ENCODE measurements at regions not wholly inside any gene's neighbourhood (a gene's known extent, or its start where the extent isn't known, plus 50 kb on each side); places are given as distances from the start of the nearest gene placed in this dataset.

GRCh38 chr12:105915997-105916759 is 222.6 kb downstream of the NUAK1 start:
- Mint-ChIP-seq H3K27ac (no peak overlapping the region), H3K4me1 (no peaks in the 10 kb centered on the region), H3K36me3 (no peaks in the 10 kb centered on the region), H3K27me3 (peaks cover 8 to 9% of the 10 kb centered on the region in 2 donors), H3K4me3 (no peak overlapping the region), H3K9me3 (peaks cover 8 to 11% of the 10 kb centered on the region in 2 donors)
- DNase-seq = no peak
- ATAC-seq (replicated peaks) = no peak

DNA sequence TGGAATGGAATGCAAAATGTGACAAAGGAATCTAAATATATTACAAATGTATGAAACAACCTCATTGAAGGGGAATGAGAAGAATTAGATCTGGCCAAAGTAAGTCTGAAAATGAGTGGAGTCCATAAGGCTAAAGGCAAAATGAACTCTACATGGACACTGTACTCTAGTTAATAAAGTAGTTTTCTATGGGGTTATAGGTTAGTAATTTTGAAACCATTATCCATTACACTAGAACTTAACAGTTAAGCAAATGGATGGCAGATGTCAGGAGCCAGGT is 222.1 kb downstream of the NUAK1 start:
- no peaks in the 10 kb centered on the region for H3K4me1 Mint-ChIP-seq
- no peak overlapping the region for H3K27ac Mint-ChIP-seq
- no peaks in the 10 kb centered on the region for H3K36me3 Mint-ChIP-seq
- no peak overlapping the region for H3K4me3 Mint-ChIP-seq
- no peak for ATAC-seq (replicated peaks)
- peaks cover 8 to 10% of the 10 kb centered on the region in 2 donors for H3K9me3 Mint-ChIP-seq
- DNase-seq = no peak
- H3K27me3 Mint-ChIP-seq = peaks cover 8 to 9% of the 10 kb centered on the region in 2 donors

GRCh38 chr12:105920161-105920684 is 218.5 kb downstream of the NUAK1 start:
- Mint-ChIP-seq H3K36me3 (no peaks in the 10 kb centered on the region), H3K9me3 (peaks cover 3 to 4% of the 10 kb centered on the region in 2 donors), H3K27me3 (peaks cover 8 to 9% of the 10 kb centered on the region in 2 donors), H3K4me1 (no peaks in the 10 kb centered on the region), H3K4me3 (no peak overlapping the region), H3K27ac (no peak overlapping the region)
- DNase-seq (no peak), ATAC-seq (replicated peaks) (no peak)

- peaks cover 3 to 4% of the 10 kb centered on the region in 2 donors for H3K9me3 Mint-ChIP-seq
- H3K4me1 Mint-ChIP-seq = no peaks in the 10 kb centered on the region
- peaks cover 8 to 9% of the 10 kb centered on the region in 2 donors for H3K27me3 Mint-ChIP-seq
- DNase-seq (no peak), ATAC-seq (replicated peaks) (no peak)
- no peak overlapping the region for H3K4me3 Mint-ChIP-seq
- H3K27ac Mint-ChIP-seq = no peak overlapping the region
- no peaks in the 10 kb centered on the region for H3K36me3 Mint-ChIP-seq
Observed at GRCh38 chr12:105921055-105921454, 217.7 kb downstream of the NUAK1 start.

GRCh38 chr12:105921872-105922669 is 216.7 kb downstream of the NUAK1 start:
- Mint-ChIP-seq H3K36me3 (no peaks in the 10 kb centered on the region), H3K27ac (no peak overlapping the region)

DNA sequence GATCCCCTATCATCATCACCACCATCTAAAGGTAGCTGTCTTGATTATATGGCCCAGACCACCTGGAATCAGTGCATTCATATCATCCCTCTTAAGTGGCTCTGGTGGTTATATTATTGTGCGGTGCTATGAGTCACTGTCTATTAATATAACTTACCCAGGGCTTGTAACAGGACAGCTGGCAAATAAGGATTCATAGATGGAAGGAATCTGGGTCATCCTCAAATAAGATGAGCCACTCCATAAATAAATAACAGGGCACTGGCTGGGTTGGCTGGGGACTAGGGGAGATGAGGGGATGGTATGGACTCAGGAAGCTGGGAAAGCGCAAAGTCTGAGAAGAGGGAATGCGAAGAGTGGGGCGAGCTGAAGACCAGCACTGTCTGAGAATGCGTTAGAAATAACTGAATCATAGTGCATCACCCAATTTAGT is 216.1 kb downstream of the NUAK1 start:
- no peaks in the 10 kb centered on the region for H3K36me3 Mint-ChIP-seq
- H3K27ac Mint-ChIP-seq = no peak overlapping the region
- peaks cover 8 to 9% of the 10 kb centered on the region in 2 donors for H3K27me3 Mint-ChIP-seq
- ATAC-seq (replicated peaks) (no peak), DNase-seq (no peak)
- no peak overlapping the region for H3K4me3 Mint-ChIP-seq
- no peaks in the 10 kb centered on the region for H3K4me1 Mint-ChIP-seq
- H3K9me3 Mint-ChIP-seq = peaks cover 5 to 8% of the 10 kb centered on the region in 2 donors

More at GRCh38 chr12:105921872-105922669, 216.7 kb downstream of the NUAK1 start:
- no peak for DNase-seq
- Mint-ChIP-seq H3K27me3 (peaks cover 8 to 9% of the 10 kb centered on the region in 2 donors), H3K4me3 (no peak overlapping the region), H3K4me1 (no peaks in the 10 kb centered on the region), H3K9me3 (peaks cover 3 to 7% of the 10 kb centered on the region in 2 donors)
- no peak for ATAC-seq (replicated peaks)

- ATAC-seq (replicated peaks) = no peak
- no peak overlapping the region for H3K27ac Mint-ChIP-seq
- no peaks in the 10 kb centered on the region for H3K36me3 Mint-ChIP-seq
- peaks cover 5 to 11% of the 10 kb centered on the region in 2 donors for H3K9me3 Mint-ChIP-seq
- H3K4me1 Mint-ChIP-seq = no peaks in the 10 kb centered on the region
- H3K27me3 Mint-ChIP-seq = peaks cover 6 to 8% of the 10 kb centered on the region in 2 donors
- no peak for DNase-seq
- H3K4me3 Mint-ChIP-seq = no peak overlapping the region
Observed at GRCh38 chr12:105924526-105925208, 214.1 kb downstream of the NUAK1 start.

- Mint-ChIP-seq H3K27me3 (peaks cover 0 to 4% of the 10 kb centered on the region in 2 donors), H3K27ac (no peak overlapping the region), H3K4me1 (no peaks in the 10 kb centered on the region), H3K4me3 (no peak overlapping the region), H3K9me3 (peaks cover 2 to 11% of the 10 kb centered on the region in 2 donors), H3K36me3 (no peaks in the 10 kb centered on the region)
- DNase-seq (no peak), ATAC-seq (replicated peaks) (no peak)
Observed at GRCh38 chr12:105927564-105927963, 211.2 kb downstream of the NUAK1 start.

DNA sequence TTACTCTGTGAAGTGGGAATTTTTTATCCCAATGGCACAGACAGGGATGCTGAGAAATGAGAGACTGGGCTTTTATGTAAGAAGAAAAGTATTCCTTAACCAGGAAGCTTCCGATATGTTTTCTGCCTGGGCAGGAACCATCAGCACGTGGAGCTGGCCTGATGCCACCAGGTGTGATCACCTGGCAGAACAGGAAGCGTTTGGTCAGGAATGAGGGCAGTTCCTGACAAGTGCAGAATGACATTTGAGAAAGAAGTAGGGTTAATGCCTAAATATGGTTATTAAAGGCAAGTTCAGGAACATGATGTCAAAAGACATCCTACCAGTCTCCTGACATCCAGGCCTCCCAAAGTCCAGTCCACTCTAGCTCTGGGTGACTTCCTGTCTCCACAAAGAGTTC is 210.3 kb downstream of the NUAK1 start:
- DNase-seq = no peak
- Mint-ChIP-seq H3K9me3 (peaks cover 2 to 7% of the 10 kb centered on the region in 2 donors), H3K36me3 (no peaks in the 10 kb centered on the region), H3K27ac (no peak overlapping the region), H3K4me3 (no peak overlapping the region), H3K27me3 (peaks cover 0 to 4% of the 10 kb centered on the region in 2 donors), H3K4me1 (no peaks in the 10 kb centered on the region)
- ATAC-seq (replicated peaks) = no peak

DNA sequence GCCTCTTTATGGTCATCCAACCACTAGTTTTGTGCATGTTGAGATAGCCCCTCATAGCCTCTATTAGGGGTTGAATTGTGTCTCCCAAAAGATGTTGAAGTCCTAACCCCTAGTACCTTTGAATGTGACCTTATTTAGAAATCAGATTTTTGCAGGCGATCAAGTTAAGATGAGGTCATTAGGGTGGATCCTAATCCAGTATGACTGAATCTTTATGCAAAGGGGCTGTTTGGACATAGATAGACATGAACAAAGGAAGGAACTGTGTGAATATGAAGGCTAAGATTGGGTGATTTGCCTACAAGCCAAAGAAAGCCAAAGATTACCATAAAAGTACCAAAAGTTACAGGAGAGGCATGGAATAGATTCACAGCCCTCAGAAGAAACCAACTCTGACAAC is 209.6 kb downstream of the NUAK1 start:
- H3K27ac Mint-ChIP-seq = no peak overlapping the region

DNA sequence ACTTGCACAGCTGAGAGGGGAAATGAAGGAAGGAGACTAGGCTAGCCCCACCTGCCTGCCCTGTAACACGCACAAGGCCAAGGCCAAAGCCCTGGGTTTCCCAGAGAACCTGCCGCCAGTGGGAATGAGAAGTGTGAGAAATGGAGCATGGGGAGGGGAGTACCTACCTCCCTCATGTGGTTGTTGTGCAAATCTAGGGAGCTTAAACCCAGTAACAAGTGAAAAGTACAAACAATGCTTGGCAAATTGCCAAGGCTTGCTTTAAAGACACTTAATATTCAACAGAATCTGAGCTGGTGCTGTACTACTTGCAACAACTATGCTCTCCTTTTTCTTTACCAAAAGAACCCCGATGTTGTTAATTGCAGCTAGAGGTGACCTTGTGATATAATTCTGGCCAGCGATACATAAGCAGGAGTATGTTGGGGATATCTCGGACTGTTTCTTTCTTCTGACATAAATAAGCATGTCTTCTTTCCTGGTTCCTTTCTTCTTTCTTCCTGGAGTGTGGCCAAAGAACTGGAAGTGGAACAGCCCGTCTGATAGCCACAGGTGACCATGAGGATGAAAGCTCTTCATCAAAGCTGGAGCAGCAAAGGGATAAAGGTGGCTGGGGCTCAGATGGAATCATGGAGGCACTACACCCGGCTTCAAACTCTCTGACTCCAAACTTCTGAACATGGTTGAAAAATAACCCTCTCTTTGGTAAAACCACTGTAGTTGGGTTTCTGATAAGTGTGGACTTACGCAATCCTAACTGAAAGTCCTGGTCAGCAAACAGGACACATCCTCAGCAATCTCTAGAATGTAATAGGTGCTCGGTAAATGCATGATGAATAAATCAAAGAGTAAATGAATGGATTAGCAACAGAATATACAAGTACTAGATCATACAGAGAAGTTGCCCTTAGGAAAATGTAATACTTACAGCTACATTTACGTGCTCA is 207.9 kb downstream of the NUAK1 start:
- H3K36me3 Mint-ChIP-seq = no peaks in the 10 kb centered on the region
- no peak overlapping the region for H3K4me3 Mint-ChIP-seq
- H3K4me1 Mint-ChIP-seq = no peaks in the 10 kb centered on the region
- H3K27me3 Mint-ChIP-seq = peaks cover 0 to 4% of the 10 kb centered on the region in 2 donors
- H3K9me3 Mint-ChIP-seq = peaks cover 2 to 7% of the 10 kb centered on the region in 2 donors
- ATAC-seq (replicated peaks) (no peak), DNase-seq (no peak)
- H3K27ac Mint-ChIP-seq = no peak overlapping the region

More for the DNA sequence above, 209.6 kb downstream of the NUAK1 start:
- Mint-ChIP-seq H3K4me3 (no peak overlapping the region), H3K36me3 (no peaks in the 10 kb centered on the region), H3K27me3 (peaks cover 0 to 4% of the 10 kb centered on the region in 2 donors), H3K9me3 (peaks cover 2 to 7% of the 10 kb centered on the region in 2 donors), H3K4me1 (no peaks in the 10 kb centered on the region)
- DNase-seq (no peak), ATAC-seq (replicated peaks) (no peak)

- DNase-seq (no peak), ATAC-seq (replicated peaks) (no peak)
- H3K4me3 Mint-ChIP-seq = no peak overlapping the region
- no peaks in the 10 kb centered on the region for H3K4me1 Mint-ChIP-seq
- peaks cover 2 to 4% of the 10 kb centered on the region in 2 donors for H3K9me3 Mint-ChIP-seq
- no peaks in the 10 kb centered on the region for H3K36me3 Mint-ChIP-seq
- H3K27ac Mint-ChIP-seq = no peak overlapping the region
- peaks cover 0 to 4% of the 10 kb centered on the region in 2 donors for H3K27me3 Mint-ChIP-seq
Observed at GRCh38 chr12:105931762-105932570, 206.8 kb downstream of the NUAK1 start.
